Psoas muscle (tissue), 7 donors: ENCODE measurements at regions not wholly inside any gene's neighbourhood (a gene's known extent, or its start where the extent isn't known, plus 50 kb on each side); places are given as distances from the start of the nearest gene placed in this dataset.

Source experiments
- ATAC-seq, 4 donors: fragments of 200-7000 bp; cut with Tn5 transposase; one replicate each; pipeline ENCODE4 v1.9.1; 2020; ENCODE audit warnings: moderate library complexity in 3 of 4, mild to moderate bottlenecking in 2 of 4
- DNase-seq, 2 donors: peaks; one replicate each; pipeline ENCODE4 v3.0.0-alpha.2; 2020
- H3K27ac ChIP-seq: fragments of 200-600 bp; one replicate; pipeline ENCODE4 v1.8.0; 2022
- H3K27me3 ChIP-seq, 3 donors: fragments of 200-600 bp in 1 of 3; one replicate each; pipeline versions ENCODE4 v1.6.1 to v1.8.0; 2013 to 2022; ENCODE audit warnings: low read length in 2 of 3, mild to moderate bottlenecking in 2 of 3, moderate library complexity in 1 of 3; ENCODE audit not compliant: insufficient read depth in 3 of 3
- H3K36me3 ChIP-seq, 2 donors: fragments of 200-600 bp in 1 of 2; one replicate each; pipeline versions ENCODE4 v1.6.1 to v1.8.0; 2013 to 2022; ENCODE audit warnings: low read depth in 1 of 2, mild to moderate bottlenecking in 1 of 2, moderate library complexity in 1 of 2; ENCODE audit not compliant: insufficient read depth in 1 of 2
- H3K4me1 ChIP-seq: fragments of 200-600 bp; one replicate; pipeline ENCODE4 v1.8.0; 2022
- H3K4me3 ChIP-seq: fragments of 200-600 bp; one replicate; pipeline ENCODE4 v1.8.0; 2022; ENCODE audit warnings: mild to moderate bottlenecking
- H3K9me3 ChIP-seq: fragments of 200-600 bp; one replicate; pipeline ENCODE4 v1.8.0; 2022
- WGBS, 3 donors: extraction: QIAGEN DNeasy Blood & Tissue Kit; methylation state at CpG; one replicate each; pipeline versions ENCODE4 v1.1.6 to v1.1.7; 2013; 5-methylcytosine and 5-hydroxymethylcytosine counted together
- intact Hi-C, 2 donors: fragments of 100-400 bp; cut with DNase I; formaldehyde crosslinking; loops; one replicate each; pipeline versions ENCODE4 v1.11.0 to v1.14.2; 2022
- TF ChIP-seq, protein P1 (sequence below): fragments of 200-600 bp; IDR thresholded peaks from one replicate; pipeline ENCODE4 v1.8.0; 2022; ENCODE audit warnings: antibody characterized with exemption
- donor health status: healthy with polysubstance abuse.
- donor health status: DM: no; HTN: no; CAD: no; lungs with moderate emphysema.
- donor health status: Bipolar disorder and iron deficiency.
- donor health status: healthy.
- donor health status: DM: yes; HTN: yes; CAD: no.
- donor health status: DM: no; HTN: no; CAD: no.
- donor health status: DM: yes; HTN: yes; CAD: no.

DNA sequence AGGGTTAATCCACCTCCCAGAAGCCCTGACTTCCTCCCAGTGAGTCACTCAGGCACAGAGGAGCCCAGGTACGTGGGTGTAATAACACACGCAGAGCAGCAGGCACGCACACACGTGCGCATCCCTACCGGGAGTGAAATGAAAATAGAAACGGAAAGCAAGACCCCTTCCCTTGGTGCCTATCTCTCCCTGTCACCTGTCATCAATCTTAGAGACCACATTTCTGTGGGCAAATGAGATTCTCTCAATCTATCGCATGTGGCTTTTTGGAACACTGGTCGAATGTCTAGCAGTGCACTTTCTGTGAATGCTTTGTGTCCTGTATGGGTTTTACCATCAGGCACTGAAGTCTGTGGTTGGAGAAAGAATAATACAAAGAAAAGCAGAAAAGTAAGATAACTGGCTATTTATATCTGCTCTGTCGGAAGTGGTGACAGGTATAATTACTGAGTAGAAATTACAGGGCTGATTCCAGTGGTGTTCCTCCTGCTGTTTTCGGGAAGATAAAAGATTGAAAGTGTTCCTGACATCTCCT is 137.7 kb upstream of the GRIA1 start:
- no peak overlapping the region for H3K27ac ChIP-seq
- TF ChIP-seq, protein P1, sequence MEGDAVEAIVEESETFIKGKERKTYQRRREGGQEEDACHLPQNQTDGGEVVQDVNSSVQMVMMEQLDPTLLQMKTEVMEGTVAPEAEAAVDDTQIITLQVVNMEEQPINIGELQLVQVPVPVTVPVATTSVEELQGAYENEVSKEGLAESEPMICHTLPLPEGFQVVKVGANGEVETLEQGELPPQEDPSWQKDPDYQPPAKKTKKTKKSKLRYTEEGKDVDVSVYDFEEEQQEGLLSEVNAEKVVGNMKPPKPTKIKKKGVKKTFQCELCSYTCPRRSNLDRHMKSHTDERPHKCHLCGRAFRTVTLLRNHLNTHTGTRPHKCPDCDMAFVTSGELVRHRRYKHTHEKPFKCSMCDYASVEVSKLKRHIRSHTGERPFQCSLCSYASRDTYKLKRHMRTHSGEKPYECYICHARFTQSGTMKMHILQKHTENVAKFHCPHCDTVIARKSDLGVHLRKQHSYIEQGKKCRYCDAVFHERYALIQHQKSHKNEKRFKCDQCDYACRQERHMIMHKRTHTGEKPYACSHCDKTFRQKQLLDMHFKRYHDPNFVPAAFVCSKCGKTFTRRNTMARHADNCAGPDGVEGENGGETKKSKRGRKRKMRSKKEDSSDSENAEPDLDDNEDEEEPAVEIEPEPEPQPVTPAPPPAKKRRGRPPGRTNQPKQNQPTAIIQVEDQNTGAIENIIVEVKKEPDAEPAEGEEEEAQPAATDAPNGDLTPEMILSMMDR = no peak
- no peaks in the 10 kb centered on the region for H3K9me3 ChIP-seq
- H3K27me3 ChIP-seq = no peaks in the 10 kb centered on the region
- whole genome bisulfite sequencing, 3 donors = 31 to 42% (median 39%) methylated on average over 11 of the region's 11 CpGs
- H3K4me1 ChIP-seq = no peaks in the 10 kb centered on the region
- ATAC-seq = no peak
- intact Hi-C loops = no loop called here
- H3K4me3 ChIP-seq = no peak overlapping the region
- no peaks in the 10 kb centered on the region for H3K36me3 ChIP-seq
- DNase-seq = no peak

DNA sequence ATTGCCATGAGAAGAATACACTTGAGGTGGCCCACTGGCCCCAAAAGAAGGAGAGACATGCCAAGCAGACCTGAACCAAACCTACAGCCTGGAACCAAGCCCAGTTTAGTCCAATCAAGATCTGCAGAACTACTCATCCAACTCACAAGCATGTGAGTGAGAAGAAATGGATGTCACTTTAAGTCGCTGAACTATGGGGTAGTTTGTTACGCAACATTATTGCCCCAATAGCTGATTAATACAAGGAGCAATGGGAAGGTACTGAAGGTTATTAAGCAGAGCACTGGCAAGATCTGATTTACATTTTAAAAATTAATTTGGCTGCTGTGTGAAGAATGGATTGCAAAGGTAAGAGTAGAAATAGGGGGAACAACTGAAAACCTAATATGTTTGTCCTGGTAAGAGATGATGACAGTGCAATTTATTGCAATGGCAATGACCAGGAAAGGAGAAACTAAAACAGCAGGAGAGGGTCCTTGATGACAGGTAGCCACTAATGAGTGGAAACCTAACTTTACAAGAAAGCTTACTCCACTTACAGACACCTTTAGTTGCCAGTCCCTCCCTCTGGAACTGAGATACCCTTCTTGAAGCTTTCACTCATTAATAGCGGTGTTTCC is 132.9 kb upstream of the GRIA1 start:
- no peak for ATAC-seq
- H3K4me1 ChIP-seq = no peaks in the 10 kb centered on the region
- intact Hi-C loops = no loop called here
- no peak for DNase-seq
- H3K27ac ChIP-seq = no peak overlapping the region
- no peaks in the 10 kb centered on the region for H3K9me3 ChIP-seq
- no peaks in the 10 kb centered on the region for H3K27me3 ChIP-seq
- no peaks in the 10 kb centered on the region for H3K36me3 ChIP-seq
- no peak overlapping the region for H3K4me3 ChIP-seq
- TF ChIP-seq, protein P1 = no peak
- WGBS, 3 donors = 88 to 95% (median 90%) methylated on average over 3 of the region's 3 CpGs

DNA sequence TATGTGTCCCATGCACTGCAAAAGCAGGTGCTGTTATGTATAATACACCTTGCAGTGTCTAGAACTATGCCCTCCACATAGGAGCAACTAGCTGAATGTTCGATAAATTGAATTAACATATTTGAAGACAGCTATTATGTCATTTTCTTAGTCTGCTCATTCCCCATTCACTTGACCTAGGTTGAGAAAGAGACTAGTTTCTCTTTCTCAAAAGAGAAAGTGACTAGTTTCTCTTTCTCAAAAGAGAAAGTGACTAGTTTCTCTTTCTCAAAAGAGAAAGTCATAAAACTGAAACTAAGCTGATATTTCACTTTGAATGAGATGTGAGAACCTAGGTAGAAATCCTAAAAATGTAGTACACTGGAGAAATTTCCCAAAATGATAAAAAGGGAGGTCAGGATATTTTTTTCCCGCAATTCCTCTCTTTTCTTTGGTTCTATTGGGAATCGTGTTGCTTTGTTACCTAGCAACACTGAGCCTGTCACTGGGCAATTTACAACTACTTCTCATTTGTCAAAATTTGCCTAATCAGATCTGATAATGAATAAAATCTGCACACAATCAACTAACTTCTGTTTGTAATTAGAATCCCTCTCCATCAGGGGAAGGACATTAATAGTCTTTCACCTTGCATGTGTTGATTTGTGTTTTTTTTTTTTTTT is 132.0 kb upstream of the GRIA1 start:
- TF ChIP-seq, protein P1 = no peak
- WGBS, 3 donors = 60 to 72% (median 70%) methylated on average over 3 of the region's 3 CpGs
- no peaks in the 10 kb centered on the region for H3K4me1 ChIP-seq
- intact Hi-C loops = no loop called here
- H3K27ac ChIP-seq = no peak overlapping the region
- H3K9me3 ChIP-seq = no peaks in the 10 kb centered on the region
- DNase-seq = no peak
- no peak overlapping the region for H3K4me3 ChIP-seq
- ATAC-seq = no peak
- no peaks in the 10 kb centered on the region for H3K36me3 ChIP-seq
- H3K27me3 ChIP-seq = no peaks in the 10 kb centered on the region

DNA sequence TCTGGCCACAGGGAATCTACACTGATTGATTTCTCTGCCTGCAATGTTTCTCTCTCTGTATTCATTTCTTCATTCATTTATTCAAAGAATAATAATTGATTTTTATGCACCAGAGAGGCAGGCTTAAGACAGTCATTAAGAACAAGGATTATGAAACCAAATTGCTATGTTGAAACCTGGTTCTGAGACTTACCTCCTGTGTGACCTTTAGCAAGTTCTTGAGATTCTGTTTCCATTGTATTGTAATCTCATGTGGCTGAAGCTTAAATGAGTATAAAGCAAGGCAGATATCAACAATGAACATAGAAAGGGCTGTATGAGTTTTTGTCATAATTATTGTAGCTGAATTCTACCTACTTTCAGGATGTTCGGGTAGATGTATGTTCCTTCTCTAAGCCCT is 129.6 kb upstream of the GRIA1 start:
- Histone ChIP-seq H3K27ac (no peak overlapping the region), H3K36me3 (no peaks in the 10 kb centered on the region), H3K4me3 (no peak overlapping the region), H3K27me3 (no peaks in the 10 kb centered on the region), H3K9me3 (no peaks in the 10 kb centered on the region), H3K4me1 (no peaks in the 10 kb centered on the region)
- TF ChIP-seq, protein P1 = no peak
- WGBS, 3 donors = 89 to 90% (median 89%) methylated on average over 1 of the region's 1 CpG
- no peak for DNase-seq
- intact Hi-C loops = no loop called here
- no peak for ATAC-seq
